ENCODE measurements at regions not wholly inside any gene's neighbourhood (a gene's known extent, or its start where the extent isn't known, plus 50 kb on each side); places are given as distances from the start of the nearest gene placed in this dataset.

- TF ChIP-seq CTCF (conservative IDR thresholded peaks at IDR 0.05 in 1 of 2, IDR thresholded peaks at IDR 0.05 in 1 of 2; ENCODE audit: low read depth in 1 of 2, low read length in 2 of 2), result no peak
- TF ChIP-seq EZH2 (IDR thresholded peaks at IDR 0.05; ENCODE audit: low read length, missing control alignments), result no peak
Measured at GRCh38 chr15:91751611-91752010, 101.9 kb upstream of the SLCO3A1 start.
